Umbilical cord (tissue), 1 donor: ENCODE measurements at regions not wholly inside any gene's neighbourhood (a gene's known extent, or its start where the extent isn't known, plus 50 kb on each side); places are given as distances from the start of the nearest gene placed in this dataset.

Experiments
- DNase-seq: peaks from one replicate; pipeline ENCODE4 v3.0.0-alpha.2; 2015; ENCODE audit warnings: low spot score

DNA sequence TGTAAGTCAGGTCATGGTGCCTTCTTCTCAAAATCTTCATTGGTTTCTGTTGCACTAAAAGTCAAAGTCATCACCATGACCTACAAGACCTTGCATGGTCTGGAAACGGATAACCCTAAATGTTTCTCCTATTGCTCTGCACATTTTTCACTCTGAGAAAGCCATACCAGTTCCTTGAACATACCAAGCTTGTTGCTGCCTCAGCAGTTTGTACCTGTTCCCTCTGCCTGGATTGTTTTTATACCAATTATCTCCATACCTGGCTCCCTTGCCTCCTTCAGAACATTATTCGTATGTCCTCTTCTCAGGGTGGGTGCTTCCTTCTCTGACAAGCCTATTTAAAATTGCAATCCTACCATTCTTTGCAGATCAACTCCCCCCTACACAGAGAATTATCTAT is 498.4 kb downstream of the DSC3 start:
- DNase-seq: no peak

DNA sequence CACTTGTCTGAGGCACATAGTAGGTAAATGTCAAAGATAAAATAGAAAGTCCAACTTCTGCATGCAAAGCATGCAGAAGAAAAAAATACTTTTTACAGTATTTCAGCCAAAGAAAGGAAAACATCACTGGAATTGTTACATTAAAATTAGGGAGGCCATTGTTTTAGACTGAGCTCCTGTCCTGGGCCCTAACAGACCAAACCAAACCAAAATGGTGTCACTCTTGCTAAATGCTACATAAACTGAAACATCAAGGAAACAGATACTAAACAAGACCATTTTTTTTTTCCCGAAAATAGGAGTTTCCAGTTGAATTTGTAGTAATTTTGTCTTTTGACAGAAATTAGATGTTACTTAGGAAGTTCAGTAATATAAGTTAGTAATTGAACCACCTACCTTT is 508.8 kb downstream of the DSC3 start:
- no peak for DNase-seq

DNA sequence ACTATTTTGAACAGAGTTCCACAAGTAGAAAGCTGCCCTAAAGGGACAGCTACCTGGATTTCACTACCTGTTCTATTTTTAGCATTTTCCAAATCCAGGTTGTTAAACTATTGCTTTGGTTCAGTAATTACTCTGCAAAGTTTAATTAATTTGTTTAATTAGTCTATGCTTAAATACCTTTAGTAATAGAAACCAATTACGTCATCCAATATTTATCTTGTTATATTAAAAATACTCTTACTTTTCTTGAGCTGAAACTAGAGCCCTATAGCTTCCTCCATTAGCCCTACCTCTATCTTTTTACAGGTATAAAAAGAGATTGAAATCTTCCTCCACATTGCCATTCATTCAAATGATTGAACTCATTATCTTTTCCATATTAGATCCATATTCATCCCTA is 514.6 kb downstream of the DSC3 start:
- no peak for DNase-seq

DNA sequence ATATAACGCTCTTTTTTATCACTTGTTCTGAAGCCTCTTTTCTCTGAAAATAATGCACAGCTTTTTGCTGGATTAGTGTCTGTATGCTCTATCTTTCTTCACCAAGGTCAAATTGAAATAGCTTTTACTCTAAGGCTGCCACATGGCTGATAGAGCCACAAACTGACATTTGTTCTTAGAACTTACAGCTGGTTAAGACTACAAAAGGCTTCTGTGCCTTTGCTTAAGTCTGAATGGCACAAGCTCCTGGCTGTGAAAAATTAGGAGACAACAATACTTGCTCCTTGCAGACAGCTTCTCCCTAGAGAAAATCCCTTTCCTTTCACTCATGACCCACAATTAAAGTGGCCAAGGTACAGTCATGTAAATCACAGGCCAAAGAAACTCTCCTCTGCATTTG is 515.3 kb downstream of the DSC3 start:
- no peak for DNase-seq

DNA sequence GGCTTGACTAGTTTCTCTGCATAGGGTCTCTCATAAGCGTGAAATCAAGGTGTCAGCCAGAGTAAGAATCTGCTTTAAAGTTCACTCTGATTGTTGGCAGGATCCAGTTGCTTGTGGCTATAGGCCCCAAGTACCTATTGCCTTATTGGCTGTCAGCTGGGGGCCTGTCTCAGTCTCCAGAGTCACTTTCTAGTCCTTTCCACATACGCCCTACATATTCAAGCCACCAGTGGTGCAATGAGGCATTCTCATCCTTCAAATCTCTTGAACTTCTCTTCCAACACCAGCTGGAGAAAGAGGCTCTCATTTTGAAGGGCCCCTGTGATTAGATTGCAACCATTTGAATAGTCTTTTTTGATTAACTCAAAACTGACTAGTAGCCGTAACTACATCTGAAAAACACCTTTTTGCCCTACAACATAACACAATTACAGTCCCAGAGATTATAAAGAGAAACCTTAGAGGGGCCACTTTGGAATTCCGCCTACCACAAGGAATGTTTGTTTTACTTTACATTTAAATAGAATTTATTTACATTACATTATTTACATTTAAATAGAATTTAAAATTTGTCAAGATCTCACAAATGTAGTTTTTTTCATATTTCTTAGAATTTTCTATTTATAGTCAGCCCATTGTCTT is 520.1 kb downstream of the DSC3 start:
- DNase-seq: no peak

DNA sequence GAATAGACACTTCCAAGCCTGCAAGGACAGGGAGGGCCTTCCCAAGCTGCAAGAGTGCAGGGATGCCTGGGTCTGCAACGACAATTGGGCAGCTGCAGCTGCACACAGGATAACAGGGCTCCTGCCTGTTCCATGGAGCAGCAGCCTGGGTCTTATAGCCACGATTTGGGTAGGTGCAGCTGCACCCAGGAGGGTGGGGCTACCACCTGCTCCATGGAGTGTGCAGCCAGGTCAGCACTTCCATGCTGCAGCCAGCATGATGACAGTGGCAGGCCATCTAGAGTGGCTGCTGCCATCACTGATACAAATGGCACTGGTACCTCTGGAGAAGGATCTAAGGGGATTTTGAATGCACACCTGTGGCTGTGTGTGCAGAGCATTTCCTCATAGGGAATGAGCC is 528.5 kb downstream of the DSC3 start:
- DNase-seq: no peak

DNA sequence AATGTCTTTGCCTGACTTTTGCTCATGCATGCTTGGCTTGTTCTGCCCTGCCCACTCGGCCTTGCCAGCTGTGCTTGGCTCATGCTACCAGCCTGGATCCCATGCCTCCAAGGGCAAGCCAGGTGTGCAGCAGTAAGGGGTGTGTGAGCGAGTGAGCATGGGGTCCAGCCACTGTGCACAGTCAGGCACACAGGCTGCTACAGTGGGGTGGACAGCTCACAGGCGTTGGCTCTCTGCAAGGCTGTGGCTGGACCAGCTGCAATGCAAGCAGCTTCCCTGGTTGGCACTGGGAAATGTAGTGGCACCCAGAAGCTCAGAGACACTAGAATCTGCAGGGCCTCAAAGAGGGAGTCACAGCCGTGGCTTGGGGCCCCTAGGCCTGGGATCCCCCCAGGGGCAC is 529.7 kb downstream of the DSC3 start:
- no peak for DNase-seq

DNA sequence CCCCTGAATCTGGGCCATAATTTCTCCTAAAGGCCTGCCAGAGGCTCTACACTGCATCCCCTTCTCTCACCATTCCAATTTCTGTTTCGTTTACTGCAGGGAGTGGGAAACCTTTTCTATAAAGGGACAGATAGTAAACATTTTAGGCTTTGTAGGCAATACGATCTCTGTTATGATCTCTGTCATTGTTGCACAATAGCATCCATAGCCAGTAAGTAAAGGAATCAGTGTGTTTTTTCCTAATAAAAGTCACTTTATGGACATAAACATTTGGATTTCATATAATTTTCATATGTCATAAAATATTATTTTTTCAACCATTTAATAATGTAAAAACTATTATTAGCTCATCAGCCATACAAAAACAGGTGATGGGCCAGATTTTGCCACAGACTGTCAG is 531.7 kb downstream of the DSC3 start:
- no peak for DNase-seq

DNA sequence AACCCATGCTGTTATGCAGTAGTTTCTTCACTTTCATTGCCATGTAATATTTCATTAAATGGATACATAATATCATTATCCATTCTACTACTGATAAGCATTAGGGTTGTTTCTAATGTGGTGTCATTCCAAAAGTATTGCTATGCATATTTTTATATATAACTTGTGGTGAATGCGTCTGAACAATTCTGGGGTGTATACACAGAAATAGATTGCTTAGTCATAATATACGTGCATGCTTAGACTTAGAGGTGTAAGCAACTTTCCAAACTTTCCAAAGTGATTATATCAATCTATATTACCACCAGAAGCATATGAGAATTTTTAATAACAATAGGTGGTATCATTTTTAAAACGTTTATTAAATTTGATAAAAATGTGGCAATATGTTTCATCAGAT is 540.9 kb downstream of the DSC3 start:
- DNase-seq: no peak

DNA sequence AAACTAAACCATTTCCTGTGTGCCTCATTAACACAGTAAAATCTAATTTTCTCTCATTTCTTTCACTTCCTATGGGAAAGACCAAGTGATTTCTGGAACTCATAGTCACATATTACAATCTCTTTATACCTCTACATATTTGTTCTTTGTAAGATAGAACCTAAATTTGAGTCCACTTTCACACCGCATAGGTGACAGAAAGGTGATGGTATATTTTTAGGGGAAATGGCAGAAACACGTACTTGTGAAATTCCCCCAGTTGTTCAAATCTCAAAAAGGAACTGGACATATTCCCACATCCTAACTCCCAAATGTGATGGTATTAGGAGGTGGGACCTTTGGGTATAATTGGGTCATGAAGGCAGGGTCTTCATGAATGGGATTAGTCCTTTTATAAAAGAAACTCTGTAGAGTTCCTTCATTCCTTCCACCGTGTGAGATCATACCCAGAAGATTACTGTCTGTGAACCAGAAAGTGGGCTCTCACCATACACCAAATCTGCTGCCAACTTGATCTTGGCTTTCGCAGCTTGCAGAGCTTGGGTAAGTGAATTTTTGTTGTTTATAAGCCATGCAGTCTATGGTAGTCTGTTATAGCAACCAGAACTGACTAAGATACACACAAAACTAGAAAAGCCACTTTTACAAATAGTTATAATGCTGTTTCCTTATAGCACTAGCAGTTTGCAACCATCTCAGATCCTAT is 542.1 kb downstream of the DSC3 start:
- DNase-seq: no peak

DNA sequence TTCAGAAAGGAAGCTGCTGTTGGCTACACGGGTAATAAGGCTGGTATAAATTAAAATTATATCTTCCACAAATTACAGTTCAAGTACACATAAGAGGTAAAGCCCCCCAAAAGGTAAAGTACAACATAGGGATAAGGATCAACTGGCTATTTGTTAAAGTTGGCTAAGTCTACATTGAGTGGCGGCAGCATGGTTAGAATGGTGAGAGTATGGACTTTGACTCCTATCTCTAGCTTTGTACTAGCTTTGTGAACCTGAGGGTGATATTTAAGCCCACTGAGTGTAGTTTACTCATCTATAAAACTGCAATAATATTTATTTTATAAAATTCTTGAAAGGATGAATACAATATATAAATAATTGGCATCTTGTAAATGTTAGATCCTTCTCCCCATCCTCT is 542.8 kb downstream of the DSC3 start:
- DNase-seq: no peak

DNA sequence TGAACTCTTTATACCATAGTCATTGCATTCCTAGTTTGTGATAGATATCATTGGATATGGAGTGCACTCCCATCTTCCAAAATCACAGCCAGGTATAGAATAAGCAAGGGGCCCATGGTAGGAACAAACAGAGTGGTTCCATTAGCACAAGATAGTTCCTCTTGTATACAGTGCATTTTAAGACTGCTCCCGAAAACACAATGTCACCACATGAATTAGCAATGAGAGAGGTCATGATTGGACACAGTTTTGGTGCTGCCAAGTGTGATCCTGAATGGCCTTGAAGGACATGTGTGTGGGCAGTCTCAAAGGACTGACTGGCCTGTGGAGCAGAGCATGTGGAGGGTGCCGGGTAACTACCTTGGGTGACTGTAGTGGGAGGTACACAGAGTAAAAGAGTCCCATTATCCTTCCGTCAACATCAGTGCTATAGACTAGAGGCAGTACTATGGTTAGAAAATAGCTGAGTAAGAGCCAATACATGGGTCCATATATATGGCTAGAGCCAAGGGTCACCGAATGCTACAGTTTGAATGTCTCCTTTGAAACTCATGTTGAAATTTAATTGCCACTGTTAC is 549.9 kb downstream of the DSC3 start:
- no peak for DNase-seq

DNA sequence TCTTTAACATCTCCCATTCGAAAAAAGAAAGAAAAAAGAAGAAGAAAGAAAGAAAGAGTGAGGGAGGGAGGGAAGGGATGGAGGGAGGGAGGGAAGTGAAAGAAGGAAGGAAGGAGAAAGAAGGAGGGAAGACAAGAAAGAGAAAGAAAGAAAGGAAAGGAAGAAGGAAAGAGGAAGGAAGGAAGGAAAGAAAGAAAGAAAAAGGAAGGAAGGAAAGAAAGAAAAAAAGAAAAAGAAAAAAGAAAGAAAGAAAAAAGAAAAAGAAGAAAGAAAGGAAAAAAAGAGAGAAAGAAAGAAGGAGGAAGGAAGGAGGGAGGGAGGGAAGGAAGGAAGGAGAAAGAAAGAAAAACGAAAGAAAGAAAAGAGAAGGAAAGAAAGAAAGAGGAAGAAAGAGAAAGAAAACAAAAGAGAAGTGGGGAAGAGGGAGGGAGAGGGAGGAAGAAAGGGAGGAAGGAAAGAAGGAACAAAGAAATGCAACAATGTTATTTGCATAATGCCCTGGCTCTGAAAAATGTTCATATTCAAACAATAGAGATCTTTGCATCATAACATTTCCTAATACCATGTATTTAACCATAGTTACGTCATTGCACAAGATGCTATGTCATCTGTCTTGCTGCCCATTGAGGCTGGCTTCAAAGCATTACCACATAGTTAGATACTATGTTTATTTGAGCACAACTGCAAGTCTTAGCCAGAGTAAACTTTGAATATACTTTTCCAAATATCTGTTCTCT is 550.6 kb downstream of the DSC3 start:
- no peak for DNase-seq

DNA sequence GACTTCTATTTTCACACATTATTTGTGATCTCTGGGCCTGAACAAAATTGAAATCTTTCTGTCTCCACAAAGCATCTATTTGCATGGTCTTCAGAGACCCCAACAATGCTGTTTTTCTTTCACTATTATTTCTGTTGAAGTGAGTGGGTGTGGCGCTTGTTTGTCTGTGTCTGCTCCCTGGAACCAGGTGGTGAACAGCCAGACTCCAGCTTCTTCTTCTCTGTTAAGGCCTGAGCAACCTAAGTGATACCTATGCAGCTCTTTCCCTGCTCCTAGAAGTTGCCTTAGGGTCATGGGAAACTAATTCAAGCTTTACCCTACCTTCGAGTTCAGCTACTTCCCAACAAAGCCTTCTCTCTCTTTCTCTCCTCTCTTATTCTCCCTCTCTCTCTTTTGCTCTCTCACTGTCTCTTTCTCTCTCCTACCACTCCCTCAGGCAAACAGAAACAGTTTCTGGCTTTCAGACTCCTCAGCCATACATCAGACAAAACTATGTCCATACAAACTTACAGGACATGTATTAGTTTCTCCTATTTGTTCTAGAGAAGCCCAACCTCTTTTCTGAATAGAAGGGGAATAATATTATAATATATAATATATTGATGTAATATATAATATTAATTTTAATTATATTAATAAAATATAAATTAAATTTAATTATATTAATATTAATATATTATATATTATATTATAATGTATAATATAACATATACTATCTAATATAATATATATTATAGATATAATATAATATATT is 552.5 kb downstream of the DSC3 start:
- no peak for DNase-seq

DNA sequence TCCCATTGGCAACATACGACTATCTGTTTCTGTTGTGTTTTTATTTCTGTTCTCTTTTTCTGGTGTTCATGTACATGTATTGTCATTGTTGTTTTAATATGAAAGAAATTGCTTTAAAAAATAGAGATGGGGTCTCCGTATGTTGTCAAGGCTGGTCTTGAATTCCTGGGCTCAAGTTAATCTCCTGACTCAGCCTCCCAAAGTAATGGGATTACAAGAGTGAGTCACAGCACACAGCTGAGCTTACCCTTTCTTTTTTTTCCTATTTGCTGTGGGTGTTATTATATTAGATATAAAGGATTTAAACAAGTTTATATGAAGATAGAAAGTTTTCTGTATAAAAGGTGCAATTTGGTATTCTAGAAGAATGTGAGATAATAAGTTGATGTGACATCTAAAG is 554.6 kb downstream of the DSC3 start:
- peak; percentile 82 for DNase-seq

DNA sequence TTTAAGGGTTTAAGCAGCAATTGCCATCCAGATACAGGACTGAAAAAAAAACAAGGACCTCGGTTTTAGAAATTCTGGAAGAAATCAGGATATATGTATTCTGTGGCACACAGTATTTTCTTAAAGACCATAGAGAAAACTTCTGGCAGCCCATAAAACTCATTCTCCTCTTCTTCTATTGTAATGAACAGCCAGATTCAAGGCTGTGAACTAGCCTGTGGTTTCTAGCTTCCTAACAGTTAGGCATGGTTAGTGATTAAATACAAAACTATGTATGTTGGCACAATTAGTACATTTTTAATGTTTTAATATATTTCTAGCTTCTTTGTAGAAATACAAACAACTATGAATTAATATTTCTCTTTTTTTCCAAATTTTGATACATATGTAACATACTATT is 555.7 kb downstream of the DSC3 start:
- no peak for DNase-seq

DNA sequence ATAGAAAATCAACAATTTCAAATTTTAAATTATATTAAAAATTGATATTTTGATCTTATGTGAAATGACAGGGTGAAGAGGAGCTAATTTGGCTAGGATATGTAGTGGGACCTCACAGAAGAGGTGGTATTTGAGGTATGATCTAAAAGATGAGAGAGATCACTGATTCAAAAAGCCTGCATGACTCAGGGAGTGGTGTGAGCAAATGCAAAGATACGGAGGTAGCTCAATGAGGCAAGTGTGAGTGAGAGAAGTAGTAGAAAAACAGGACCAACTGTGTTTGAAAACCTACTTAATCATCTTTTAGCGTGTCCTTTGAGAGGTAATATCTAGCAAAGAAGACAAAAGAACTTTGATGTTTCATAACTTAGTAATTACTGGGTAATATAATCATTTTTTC is 557.5 kb downstream of the DSC3 start:
- DNase-seq: no peak

DNA sequence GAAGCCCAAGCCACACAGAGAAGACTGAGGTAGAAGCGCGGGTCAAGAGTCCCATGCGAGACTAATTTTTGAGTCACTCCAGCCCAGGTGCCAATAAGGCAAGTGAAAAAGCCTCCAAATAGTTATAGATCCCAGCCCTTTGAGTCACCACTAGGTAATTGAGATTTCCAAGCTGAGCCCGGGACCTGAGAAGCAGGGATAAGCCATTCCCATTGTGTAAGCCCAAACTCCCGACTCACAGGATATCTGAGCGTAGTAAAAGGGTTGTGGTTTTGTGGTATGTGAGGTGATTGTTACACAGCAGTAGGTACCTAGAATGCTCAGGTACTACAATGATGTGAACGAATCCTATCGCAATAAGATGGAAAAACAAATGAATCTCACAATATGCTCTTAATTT is 560.7 kb downstream of the DSC3 start:
- DNase-seq: no peak

DNA sequence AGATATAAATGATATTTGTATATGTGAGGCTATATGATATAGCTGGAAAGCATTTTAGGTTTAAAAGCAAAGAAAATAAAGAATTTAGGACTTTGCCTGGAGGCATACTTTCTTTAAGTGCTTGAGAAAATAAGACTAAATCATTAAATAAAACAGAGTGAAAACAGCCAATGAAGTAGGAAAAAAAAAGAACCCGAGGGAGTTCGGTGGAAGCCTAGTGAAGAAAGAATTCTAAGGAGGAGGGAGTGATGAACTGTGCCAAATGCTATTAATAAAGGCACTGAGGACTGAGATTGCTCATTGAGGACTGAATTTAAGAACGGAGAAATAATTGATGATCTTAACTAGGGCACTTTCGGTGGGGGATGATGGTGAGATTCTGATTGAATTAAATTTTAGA is 573.5 kb downstream of the DSC3 start:
- no peak for DNase-seq

DNA sequence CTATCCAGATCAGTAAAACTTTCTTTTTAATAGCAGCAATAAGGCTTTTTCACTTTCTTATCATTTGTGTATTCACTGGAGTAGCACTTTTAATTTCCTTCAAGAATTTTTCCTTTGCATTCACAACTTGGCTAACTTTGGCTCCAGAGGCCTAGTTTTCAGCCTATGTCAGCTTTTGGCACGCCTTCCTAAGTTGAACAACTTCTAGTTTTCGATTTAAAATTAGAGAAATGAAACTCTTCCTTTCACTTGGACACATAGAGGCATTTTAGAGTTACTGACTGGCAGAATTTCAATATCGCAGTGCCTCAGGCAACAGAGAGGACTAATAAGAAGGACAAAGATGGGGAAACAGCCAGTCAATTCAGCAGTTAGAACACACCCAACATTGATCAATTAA is 577.4 kb downstream of the DSC3 start:
- DNase-seq: peak; percentile 54

DNA sequence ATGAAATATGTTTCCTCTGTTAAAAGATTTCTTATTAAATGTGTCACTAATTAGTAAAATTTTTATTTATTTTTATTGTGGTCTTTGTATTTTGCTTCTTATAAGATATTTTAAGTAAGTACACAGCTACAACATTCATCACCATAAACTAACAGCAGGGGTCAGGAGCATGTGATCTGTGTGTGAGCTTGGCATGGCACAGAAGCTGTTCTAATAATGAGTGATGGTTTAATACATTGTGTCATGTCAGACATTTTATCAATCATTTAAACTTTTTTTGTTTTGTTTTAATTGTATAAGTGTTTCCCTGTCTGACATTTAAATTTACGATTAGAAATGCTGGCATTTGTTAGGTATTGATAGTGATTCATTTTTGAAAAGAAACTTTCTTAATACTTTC is 585.4 kb downstream of the DSC3 start:
- no peak for DNase-seq

DNA sequence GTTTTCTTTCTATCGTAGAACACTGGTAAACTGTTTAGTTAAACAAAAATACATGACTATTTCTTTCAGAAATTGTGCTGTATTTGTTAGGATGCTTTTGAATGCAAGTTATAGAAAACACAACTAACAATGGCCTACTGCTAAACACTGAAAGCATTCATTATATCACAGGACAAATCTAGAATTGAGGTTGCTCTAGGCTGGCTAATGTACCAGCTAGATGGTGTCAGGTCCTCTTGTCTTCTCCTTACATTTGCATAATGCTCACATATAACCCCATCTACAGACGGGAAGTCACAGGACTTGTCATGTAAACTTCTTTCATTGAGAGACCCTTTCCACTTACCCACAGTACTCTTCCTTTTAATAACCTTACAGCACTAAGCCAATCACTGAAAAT is 586.8 kb downstream of the DSC3 start:
- DNase-seq: no peak
